NB4 (cell line): ENCODE measurements at regions not wholly inside any gene's neighbourhood (a gene's known extent, or its start where the extent isn't known, plus 50 kb on each side); places are given as distances from the start of the nearest gene placed in this dataset.

ENCODE experiments used
- CTCF ChIP-seq: IDR thresholded peaks from one replicate; pipeline ENCODE4 v1.5.1; 2012; ENCODE audit warnings: low read depth, low read length
- MYC ChIP-seq: IDR thresholded peaks from 2 replicates; pipeline ENCODE4 v1.6.1; 2011; ENCODE audit warnings: low read depth, low read length
- POLR2A ChIP-seq: IDR thresholded peaks from 2 replicates; pipeline ENCODE4 v1.6.1; 2011; ENCODE audit warnings: mild to moderate bottlenecking; ENCODE audit not compliant: insufficient read length; ENCODE audit errors: extremely low read depth

DNA sequence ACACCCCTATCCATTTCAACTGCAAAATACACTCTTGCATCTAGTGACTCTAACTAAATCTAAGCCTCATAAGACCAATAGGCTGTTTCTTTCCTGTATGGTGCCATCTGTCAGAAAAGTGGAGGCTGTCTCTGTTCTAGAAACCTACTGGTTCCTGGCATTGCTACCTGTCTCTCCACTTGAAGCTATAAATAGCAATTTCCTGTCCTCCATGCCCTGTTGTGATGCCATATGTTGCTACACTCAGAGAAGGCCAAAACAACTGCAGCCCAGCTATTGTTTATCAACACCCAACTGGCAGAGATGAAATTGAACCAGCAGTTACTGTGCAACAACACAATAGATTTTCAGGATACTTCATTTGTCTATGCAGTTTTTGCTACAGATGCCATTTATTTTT, 1355.1 kb upstream of the SLC39A10 start:
- TF ChIP-seq CTCF (no peak), POLR2A (no peak), MYC (no peak)
